ENCODE measurements at regions not wholly inside any gene's neighbourhood (a gene's known extent, or its start where the extent isn't known, plus 50 kb on each side); places are given as distances from the start of the nearest gene placed in this dataset.

GRCh38 chr10:23528419-23528818 is 89.5 kb downstream of the OTUD1 start:
- WGBS, 5 donors = 77 to 93% (median 84%) methylated on average over 2 of the region's 2 CpGs
- intact Hi-C loops (cut with DNase I; ENCODE audit: low total_unique reads) = no loop called here
- Histone ChIP-seq H3K27ac (no peak overlapping the region), H3K9me3 (no peaks in the 10 kb centered on the region), H3K4me1 (no peaks in the 10 kb centered on the region), H3K4me3 (no peak overlapping the region), H3K36me3 (no peaks in the 10 kb centered on the region), H3K27me3 (peaks cover 0 to 10% (median 0%) of the 10 kb centered on the region in 3 donors)
- TF ChIP-seq POLR2AphosphoS5 (IDR thresholded peaks at IDR 0.05) = no peak
- no peak for TF ChIP-seq EP300 (IDR thresholded peaks at IDR 0.05)
- TF ChIP-seq, protein P1, sequence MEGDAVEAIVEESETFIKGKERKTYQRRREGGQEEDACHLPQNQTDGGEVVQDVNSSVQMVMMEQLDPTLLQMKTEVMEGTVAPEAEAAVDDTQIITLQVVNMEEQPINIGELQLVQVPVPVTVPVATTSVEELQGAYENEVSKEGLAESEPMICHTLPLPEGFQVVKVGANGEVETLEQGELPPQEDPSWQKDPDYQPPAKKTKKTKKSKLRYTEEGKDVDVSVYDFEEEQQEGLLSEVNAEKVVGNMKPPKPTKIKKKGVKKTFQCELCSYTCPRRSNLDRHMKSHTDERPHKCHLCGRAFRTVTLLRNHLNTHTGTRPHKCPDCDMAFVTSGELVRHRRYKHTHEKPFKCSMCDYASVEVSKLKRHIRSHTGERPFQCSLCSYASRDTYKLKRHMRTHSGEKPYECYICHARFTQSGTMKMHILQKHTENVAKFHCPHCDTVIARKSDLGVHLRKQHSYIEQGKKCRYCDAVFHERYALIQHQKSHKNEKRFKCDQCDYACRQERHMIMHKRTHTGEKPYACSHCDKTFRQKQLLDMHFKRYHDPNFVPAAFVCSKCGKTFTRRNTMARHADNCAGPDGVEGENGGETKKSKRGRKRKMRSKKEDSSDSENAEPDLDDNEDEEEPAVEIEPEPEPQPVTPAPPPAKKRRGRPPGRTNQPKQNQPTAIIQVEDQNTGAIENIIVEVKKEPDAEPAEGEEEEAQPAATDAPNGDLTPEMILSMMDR (IDR thresholded peaks at IDR 0.05) = no peak
- TF ChIP-seq POLR2A (IDR thresholded peaks at IDR 0.05) = no peak
- no peak for DNase-seq

DNA sequence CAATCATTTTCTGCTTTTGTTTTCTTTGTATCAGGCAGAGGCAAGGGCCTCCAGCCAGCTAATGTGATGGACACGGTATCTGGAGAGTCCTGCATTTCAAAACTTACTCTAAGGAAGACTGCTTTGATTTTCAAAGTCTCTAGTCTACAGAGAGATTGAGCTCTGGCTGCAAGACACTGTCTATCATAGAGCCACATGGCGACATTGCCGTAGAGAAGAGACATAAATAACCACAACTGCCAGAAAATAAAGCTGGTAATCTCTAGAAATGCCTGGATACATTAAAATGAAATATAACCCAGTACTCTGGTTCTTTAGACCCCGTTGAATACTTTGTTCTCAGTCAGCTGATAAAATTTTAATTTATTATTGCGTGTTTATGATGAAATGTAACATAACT is 90.8 kb downstream of the OTUD1 start:
- TF ChIP-seq, protein P1 (IDR thresholded peaks at IDR 0.05) = no peak
- TF ChIP-seq POLR2AphosphoS5 (IDR thresholded peaks at IDR 0.05) = no peak
- no peak for TF ChIP-seq EP300 (IDR thresholded peaks at IDR 0.05)
- DNase-seq = no peak
- Histone ChIP-seq H3K9me3 (no peaks in the 10 kb centered on the region), H3K27ac (no peak overlapping the region), H3K4me1 (no peaks in the 10 kb centered on the region), H3K4me3 (no peak overlapping the region), H3K27me3 (peaks cover 0 to 10% (median 0%) of the 10 kb centered on the region in 3 donors), H3K36me3 (no peaks in the 10 kb centered on the region)
- intact Hi-C loops (cut with DNase I; ENCODE audit: low total_unique reads) = loop anchor here (5.0 kb wide), 1 partner anchor 217 kb away; no protein-coding TSS in a partner anchor
- WGBS, 5 donors = 56 to 71% (median 65%) methylated on average over 5 of the region's 5 CpGs

- Histone ChIP-seq H3K27ac (no peak overlapping the region), H3K9me3 (no peaks in the 10 kb centered on the region), H3K4me3 (no peak overlapping the region), H3K27me3 (peaks cover 0 to 10% (median 0%) of the 10 kb centered on the region in 3 donors), H3K36me3 (no peaks in the 10 kb centered on the region), H3K4me1 (no peaks in the 10 kb centered on the region)
- intact Hi-C loops (cut with DNase I; ENCODE audit: low total_unique reads) = loop anchor here (5.0 kb wide), 1 partner anchor 218 kb away; no protein-coding TSS in a partner anchor
- no peak for TF ChIP-seq POLR2AphosphoS5 (IDR thresholded peaks at IDR 0.05)
- TF ChIP-seq, protein P1 (IDR thresholded peaks at IDR 0.05) = peak in 1 of 7 experiments; percentile 30
- peak in 1 of 2 donors; percentile 17 for DNase-seq
- WGBS, 5 donors = 53 to 74% (median 59%) methylated on average over 2 of the region's 2 CpGs
These were observed 91.2 kb downstream of the OTUD1 start for GRCh38 chr10:23530079-23530478.

GRCh38 chr10:23533212-23533611 is 94.3 kb downstream of the OTUD1 start:
- Histone ChIP-seq H3K4me1 (no peaks in the 10 kb centered on the region), H3K27ac (no peak overlapping the region), H3K27me3 (peaks cover 0 to 5% (median 0%) of the 10 kb centered on the region in 3 donors), H3K9me3 (no peaks in the 10 kb centered on the region), H3K36me3 (no peaks in the 10 kb centered on the region), H3K4me3 (no peak overlapping the region)
- intact Hi-C loops (cut with DNase I; ENCODE audit: low total_unique reads) = loop anchor here (5.0 kb wide), 1 partner anchor 221 kb away; no protein-coding TSS in a partner anchor
- no peak for TF ChIP-seq POLR2A (IDR thresholded peaks at IDR 0.05)
- no peak for TF ChIP-seq EP300 (IDR thresholded peaks at IDR 0.05)
- TF ChIP-seq, protein P1 (IDR thresholded peaks at IDR 0.05) = no peak
- TF ChIP-seq POLR2AphosphoS5 (IDR thresholded peaks at IDR 0.05) = no peak
- 85 to 91% (median 90%) methylated on average over 3 of the region's 3 CpGs for WGBS, 5 donors
- no peak for DNase-seq
